Uterus (tissue), 2 donors: ENCODE measurements at regions not wholly inside any gene's neighbourhood (a gene's known extent, or its start where the extent isn't known, plus 50 kb on each side); places are given as distances from the start of the nearest gene placed in this dataset.

Source experiments
- POLR2A ChIP-seq, 2 donors: fragments of 450-650 bp; IDR thresholded peaks; one replicate each; pipeline ENCODE4 v1.6.1; 2016; ENCODE audit warnings: antibody characterized with exemption in 2 of 2, mild to moderate bottlenecking in 1 of 2, moderate library complexity in 1 of 2
- TF ChIP-seq, protein P1 (sequence below), 4 experiments: fragments of 200-600 bp in 2 of 4; fragments of 450-650 bp in 2 of 4; sonication (generic) in 2 of 4; IDR thresholded peaks; one replicate each; pipeline ENCODE4 v1.5.1; 2016 to 2019; ENCODE audit warnings: antibody characterized with exemption in 4 of 4, mild to moderate bottlenecking in 2 of 4, moderate library complexity in 1 of 4

DNA sequence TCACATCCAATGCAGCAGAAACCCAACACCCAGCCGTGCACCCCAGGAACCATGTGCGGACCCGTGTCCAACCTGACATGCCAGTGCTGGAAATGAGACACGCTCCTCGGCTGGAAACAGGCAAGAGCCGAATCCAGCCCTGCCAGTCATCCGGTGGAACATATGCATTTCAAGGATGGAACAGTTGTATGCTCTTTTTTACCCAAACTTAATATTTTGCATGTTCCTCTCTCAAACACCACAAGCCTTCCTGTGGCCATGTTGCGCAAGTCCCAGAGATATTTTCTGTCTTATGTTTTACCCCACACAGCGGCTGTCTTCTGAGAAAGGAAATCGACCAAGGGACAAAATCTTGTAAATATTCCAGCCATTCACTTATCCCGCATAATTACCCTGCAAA lies 196.9 kb downstream of the BCL11B start:
- no peak for TF ChIP-seq POLR2A (IDR thresholded peaks at IDR 0.05)
- TF ChIP-seq, protein P1, sequence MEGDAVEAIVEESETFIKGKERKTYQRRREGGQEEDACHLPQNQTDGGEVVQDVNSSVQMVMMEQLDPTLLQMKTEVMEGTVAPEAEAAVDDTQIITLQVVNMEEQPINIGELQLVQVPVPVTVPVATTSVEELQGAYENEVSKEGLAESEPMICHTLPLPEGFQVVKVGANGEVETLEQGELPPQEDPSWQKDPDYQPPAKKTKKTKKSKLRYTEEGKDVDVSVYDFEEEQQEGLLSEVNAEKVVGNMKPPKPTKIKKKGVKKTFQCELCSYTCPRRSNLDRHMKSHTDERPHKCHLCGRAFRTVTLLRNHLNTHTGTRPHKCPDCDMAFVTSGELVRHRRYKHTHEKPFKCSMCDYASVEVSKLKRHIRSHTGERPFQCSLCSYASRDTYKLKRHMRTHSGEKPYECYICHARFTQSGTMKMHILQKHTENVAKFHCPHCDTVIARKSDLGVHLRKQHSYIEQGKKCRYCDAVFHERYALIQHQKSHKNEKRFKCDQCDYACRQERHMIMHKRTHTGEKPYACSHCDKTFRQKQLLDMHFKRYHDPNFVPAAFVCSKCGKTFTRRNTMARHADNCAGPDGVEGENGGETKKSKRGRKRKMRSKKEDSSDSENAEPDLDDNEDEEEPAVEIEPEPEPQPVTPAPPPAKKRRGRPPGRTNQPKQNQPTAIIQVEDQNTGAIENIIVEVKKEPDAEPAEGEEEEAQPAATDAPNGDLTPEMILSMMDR (IDR thresholded peaks at IDR 0.05) = no peak
